GM12865 (cell line): ENCODE measurements at regions not wholly inside any gene's neighbourhood (a gene's known extent, or its start where the extent isn't known, plus 50 kb on each side); places are given as distances from the start of the nearest gene placed in this dataset.

Source experiments
- DNase-seq: peaks from one replicate; pipeline ENCODE4 v3.0.0; 2010; ENCODE audit warnings: low read depth
- H3K4me3 ChIP-seq: 2 replicates; pipeline ENCODE4 v1.5.1; 2011; ENCODE audit warnings: mild to moderate bottlenecking, low read depth, low read length, control low read depth
- CTCF ChIP-seq: IDR thresholded peaks from 2 replicates; pipeline ENCODE4 v1.5.1; 2011; ENCODE audit warnings: low read length, control low read depth, low read depth, inconsistent platforms; ENCODE audit not compliant: insufficient read depth; ENCODE audit errors: missing control alignments

- TF ChIP-seq CTCF: no peak
- no peak for DNase-seq
Measured at GRCh38 chr6:149261364-149262040, 56.0 kb upstream of the TAB2 start.

DNA sequence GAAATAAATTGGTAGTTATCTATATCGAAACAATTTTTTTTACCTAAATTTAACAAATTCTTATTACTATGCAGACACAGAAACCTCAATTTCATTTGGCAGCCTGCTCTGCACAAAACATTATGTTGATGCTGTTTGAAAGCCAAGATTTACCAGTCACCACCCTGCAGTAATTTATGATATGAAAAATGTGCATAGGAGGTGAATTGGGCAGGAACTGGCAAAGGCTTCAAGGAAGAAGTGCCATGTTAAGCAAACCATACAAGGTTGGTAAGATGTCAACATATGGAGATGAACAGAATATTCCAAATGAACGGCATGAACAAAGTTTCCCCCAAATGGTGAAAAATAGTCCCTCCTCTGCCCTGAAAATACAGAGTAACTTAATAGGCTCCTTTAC, 54.2 kb upstream of the TAB2 start:
- no peak for DNase-seq
- H3K4me3 ChIP-seq: no peak overlapping the region
- TF ChIP-seq CTCF: no peak

More at GRCh38 chr6:149261364-149262040, 56.0 kb upstream of the TAB2 start:
- H3K4me3 ChIP-seq: no peak overlapping the region

DNA sequence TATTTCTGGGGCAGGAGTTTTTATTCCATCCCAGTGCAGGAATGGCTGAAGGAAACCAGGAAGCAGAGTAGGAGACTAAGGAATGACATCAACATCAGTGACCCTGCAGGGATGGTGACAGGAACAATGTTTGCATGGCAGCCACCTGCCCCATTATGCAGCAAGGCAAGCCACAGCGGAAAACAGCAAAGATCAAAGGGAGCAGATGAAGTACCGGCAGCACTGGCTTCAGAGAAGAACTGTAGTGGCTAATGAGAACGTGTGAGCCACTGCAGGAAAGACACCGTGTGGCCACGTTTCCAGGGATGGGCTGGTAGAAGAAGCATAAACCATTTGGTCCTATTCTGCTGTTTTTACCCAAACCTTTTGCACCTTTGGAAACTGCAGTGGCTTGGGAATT, 52.9 kb upstream of the TAB2 start:
- no peak for DNase-seq
- TF ChIP-seq CTCF: no peak
- H3K4me3 ChIP-seq: no peak overlapping the region

- no peak overlapping the region for H3K4me3 ChIP-seq
- DNase-seq: no peak
- TF ChIP-seq CTCF: no peak
Measured at GRCh38 chr6:149265945-149266344, 51.6 kb upstream of the TAB2 start.

GRCh38 chr6:149266659-149267058, 50.9 kb upstream of the TAB2 start:
- TF ChIP-seq CTCF: no peak
- H3K4me3 ChIP-seq: no peak overlapping the region
- DNase-seq: peak; percentile 73

DNA sequence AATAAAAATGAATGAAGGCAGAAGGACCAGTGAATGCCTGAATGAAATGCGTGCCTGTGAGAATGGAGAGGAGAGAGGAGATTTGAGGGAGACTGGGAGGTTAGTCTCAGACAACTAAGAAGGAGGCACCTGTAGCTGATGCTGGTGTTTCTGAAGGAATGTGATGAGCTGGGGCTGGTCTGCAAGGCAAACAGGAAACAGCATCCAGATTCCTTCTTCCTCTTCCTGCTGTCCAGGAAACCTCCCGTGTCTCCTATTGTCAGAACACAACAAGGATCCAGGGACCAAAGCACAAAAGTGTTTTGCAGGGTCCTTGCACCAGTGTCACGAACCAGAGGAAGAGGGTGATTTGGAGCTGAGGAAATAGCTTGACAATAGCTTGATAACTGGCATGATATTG, 50.4 kb upstream of the TAB2 start:
- no peak for TF ChIP-seq CTCF
- no peak overlapping the region for H3K4me3 ChIP-seq
- DNase-seq: no peak

- no peak for DNase-seq
- no peak overlapping the region for H3K4me3 ChIP-seq
- no peak for TF ChIP-seq CTCF
Measured at GRCh38 chr6:149267513-149268043, 49.9 kb upstream of the TAB2 start.
